Stimulated activated CD8-positive, alpha-beta memory T cell treated with anti-CD3 and anti-CD28 coated beads, Interleukin-4, amount 100 ng/mL, for 48 hours (primary cell): ENCODE measurements at regions not wholly inside any gene's neighbourhood (a gene's known extent, or its start where the extent isn't known, plus 50 kb on each side); places are given as distances from the start of the nearest gene placed in this dataset.
"Not testable (repeated sequence)": the region's sequence is repeated elsewhere in the genome, so short reads cannot be mapped to it uniquely, and the experiment has no call there.

Experiments
- DNase-seq: peaks from one replicate; pipeline ENCODE4 v3.0.0-alpha.2; 2020

- no peak for DNase-seq
These were observed 156.8 kb downstream of the INHBB start for GRCh38 chr2:120502761-120503160.

DNA sequence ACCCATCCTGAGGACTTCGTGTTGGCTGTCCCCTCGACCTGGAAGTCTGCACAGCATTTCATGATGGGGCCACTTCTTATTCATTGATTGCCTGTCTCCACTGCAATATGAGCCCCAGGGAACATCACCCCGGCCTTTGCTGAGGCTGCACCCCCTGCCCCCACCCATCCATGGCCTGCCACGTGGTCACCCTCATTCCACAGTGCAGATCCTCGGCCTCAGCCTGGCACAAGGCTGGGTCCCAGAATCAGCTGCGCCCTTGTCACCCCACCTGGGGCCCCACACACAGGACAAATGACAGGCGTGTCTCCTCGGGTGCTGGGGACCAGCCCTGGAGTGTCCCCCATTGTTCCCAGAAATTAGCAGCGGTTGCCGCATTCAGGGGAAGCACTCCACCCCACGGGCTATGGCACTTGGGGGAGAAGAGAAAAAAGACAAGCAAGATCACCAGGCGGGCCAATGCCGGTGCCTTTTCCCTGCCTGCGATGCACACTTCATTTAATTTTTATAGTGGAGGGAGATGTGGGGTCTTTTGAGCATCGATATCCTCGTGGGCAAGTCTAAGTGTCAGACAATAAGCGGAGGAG, 157.4 kb downstream of the INHBB start:
- DNase-seq = no peak

GRCh38 chr2:120503793-120504571, 158.0 kb downstream of the INHBB start:
- DNase-seq = no peak

DNA sequence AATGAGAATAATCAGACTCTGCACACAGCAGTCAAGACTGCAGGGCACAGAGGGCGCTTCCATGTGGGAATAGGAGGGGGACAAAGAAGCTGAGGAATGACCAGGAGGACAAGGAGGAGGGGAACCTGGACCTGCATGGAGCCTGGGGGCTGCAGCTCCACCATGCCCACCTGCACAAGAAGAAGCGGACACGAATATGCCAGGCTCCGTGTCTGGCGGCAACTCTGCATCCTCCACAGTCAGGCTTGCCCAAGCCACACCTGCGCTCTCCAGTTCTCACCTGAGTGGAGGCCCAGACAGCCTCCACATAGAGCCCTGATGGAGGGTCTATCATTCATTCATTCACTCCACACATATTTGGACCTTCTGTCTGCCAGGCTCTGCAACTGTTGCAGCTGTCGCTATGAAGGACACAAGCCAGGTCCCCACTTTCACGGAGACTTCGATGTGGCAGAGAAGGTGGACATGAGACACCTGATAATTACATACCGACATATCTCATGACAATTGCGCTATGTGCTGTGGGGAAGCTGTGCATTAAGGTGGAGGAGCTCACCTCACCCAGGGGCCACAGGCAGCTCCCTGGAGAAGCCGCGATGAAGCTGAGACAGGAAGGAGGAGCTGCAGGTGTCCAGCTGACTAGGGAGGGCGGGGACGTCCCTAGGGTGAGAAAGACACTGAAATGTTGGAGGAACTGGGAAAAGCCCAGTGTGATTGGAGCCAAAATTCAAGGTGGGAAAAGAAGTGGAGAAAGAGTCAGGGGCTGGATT, 159.2 kb downstream of the INHBB start:
- DNase-seq = no peak

- DNase-seq = no peak
These were observed 162.7 kb downstream of the INHBB start for GRCh38 chr2:120508567-120509041.

DNA sequence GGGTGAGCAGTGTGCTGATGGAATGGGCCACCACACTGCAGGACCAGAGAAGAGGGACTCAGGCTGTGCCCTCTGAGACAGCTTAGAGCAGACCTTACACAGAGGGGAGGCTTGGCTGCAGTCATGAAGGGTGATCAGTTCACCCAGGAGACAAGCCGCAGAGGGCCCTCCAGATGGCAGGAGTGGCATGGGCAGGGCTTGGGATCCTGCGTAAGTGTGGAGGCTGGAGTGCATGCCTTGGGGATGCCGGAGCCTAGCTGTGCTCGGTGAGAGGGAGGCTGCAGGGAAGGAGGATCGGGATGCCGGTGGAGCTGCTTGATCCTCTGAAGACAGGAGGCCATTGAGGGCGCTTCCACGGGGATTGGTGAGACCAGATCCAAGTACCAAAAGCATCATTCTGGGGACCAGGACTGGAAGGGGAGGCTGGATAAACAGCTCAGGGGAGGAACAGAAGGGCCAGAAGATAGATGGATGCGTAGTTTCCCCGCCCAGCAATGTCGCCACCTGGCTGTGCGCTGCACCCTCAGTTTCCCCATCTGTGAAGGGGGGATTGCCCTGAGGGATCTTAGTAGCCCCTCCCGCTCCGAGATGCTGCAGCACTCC, 163.4 kb downstream of the INHBB start:
- DNase-seq = no peak

DNA sequence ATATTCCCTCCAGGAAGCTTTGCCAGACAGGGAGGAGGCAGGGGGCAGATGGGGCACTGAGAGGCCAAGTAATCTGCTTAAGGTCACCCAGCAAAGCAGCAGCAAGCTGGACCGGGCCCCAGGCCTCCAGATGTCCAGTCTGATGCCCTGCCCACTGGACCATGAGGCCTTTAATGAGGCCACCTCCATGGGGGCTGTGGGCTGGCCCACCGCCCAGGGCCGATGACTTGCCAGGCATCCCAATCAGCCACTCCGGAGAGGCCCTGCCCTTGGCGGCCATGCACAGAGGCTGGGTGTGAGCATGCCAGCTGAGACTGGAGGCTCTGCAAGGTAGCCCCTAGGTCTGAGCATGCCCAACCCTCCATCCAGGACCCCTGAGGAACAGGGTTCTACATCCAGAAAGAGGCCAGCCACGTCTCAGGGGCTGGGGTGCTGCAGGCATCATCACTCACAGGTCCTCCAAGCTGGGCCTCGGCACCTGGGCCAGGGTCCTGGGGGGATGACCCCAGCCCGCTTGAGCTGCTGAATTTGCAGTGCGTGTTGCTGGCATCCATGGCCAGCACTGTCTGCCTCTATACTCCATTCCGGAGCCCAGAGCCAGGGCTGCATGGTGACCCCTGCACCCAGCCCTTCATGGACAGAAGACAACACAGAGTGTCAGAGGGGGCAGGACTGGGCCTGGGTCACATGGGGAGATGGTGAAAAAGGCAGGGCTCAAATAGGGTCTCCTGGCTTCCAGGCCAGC, 164.2 kb downstream of the INHBB start:
- DNase-seq = no peak

DNA sequence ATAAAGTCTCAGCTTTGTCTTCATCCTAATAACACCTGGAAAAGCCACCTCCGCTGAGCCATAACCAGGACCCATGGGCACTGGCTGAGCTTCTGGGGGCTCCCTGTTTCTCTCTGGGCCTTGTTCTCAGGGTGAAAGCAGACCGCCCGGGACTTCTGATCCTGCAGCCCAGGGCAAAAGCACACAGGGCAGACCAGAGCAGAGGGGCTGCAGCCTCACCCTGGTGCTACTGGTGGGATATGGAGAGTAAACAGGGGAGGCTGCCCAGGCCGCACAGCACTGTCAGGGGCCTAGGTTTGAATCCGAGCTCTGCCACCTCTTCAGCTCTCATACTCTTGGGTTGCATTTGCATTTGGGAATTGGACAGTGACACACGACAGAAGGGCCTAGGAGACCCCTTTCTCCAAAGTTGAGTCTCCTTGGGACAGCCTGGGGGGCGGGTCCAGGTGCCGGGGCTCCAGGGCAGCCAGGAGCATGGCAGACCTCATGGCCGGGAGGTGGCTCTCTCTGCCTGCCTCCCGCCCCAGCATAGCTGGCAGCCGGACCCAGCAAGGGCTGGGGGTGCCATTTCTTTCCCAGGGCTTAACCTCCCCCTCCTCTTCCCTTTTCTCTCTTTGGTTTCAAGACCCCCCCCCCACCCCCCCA, 164.9 kb downstream of the INHBB start:
- DNase-seq = no peak

DNA sequence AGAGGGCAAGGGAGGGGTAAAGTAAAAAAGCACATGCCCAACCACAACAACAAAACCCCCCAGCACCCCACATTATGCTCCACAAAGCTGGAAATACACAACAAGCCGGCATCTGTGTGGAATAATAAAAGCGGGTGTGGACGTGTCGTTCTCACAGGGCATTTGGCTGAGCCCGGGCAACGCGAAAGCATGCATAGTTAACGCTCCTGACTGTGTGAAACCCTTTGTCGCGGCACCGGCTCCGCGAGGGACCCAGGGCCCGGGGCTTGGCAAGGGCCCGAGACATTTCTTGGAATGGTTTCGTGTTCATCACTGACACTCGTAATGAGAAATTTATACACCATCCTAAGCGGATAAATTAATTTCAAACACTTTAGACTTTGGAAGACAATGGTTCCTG, 165.6 kb downstream of the INHBB start:
- DNase-seq = no peak

DNA sequence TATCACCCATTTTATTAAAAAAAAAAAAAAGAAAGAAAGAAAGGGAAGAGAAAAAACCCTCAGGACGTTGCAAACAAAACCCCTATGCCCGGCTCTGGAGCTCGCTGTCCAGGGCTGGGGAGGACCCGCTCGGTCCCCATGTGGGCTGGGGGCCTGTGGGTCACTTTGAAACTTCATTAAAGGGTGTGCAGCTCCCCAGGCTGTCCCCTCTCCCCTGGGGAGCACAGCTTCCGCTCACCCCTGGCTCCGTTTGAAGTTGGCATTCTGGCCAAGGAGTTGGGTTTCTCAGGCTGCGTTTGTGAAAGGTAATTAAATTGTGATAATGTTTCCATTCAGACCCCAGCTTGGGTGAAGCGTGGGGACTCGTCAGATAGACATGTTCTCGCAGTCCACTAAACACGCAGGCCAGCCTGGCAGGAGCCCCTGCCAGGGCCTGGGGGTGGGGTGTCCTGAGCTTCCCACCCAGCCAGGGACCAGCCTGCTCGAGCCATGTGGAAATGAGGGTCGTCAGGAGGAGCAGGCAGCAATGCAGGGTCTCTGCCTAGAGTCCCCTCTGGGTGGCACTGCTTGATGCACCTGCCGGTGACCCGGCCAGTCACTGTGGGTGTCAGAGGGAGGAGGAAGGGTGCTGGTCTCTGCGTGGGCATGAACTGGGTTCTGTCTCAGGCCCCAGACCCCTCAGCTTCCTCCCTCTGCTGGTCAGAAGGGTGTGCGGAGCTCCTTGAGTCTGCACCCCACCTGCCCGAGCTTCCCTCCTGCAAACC, 166.2 kb downstream of the INHBB start:
- DNase-seq = no peak

- DNase-seq = no peak
These were observed 167.9 kb downstream of the INHBB start for GRCh38 chr2:120513776-120514357.

DNA sequence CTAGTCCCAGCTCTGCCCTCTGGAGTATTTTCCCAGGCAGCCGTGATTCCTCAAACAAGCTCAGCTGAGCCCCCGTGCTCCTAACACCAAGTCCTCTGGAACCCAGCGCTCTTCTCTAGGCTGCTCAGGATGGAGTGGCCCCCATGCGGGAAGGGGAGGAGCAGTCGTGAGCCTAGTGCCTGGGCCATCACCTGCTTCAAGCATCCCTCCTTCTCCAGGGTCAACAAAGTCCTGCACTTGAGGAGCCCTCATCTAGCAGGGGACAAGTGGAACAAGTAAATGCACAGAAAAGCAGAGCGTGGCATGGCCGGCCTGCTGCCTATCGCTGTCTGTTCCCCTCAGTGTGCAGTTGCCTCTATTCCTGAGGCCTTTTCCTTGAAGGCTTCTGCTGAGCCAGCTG, 168.6 kb downstream of the INHBB start:
- no peak for DNase-seq

- DNase-seq = not testable (repeated sequence)
These were observed 169.3 kb downstream of the INHBB start for GRCh38 chr2:120515066-120515758.

GRCh38 chr2:120515759-120516678, 170.1 kb downstream of the INHBB start:
- DNase-seq = no peak

DNA sequence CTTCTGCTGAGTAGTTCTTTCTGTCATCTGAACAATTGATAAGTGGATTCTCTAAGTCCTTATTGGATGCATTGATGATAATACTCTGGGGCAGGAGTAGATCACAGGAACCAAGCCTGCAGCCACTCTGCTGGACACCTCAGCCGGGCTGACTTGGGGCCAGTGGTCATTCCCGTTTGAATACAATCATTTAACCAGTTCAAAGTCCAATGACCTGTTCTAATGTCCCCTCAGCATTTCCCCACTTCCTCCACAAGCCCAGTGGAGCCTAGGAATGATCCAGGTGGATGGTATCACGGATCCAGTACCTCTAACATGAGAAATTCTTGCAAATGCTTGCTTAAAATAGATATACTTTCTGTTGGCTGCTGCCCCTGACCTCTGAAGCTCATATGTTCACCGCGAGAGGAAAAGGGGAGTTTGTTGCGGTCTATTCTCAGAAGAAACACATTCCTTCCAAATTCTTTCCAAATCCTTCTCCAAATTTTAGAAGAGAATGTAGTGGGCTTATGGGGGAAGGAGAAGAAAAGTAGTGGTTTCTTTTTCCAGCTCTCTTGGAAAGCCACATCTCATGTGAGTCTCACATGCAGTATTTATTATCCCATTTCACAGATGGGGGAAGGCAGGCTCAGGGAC, 170.9 kb downstream of the INHBB start:
- no peak for DNase-seq

- DNase-seq = no peak
These were observed 172.0 kb downstream of the INHBB start for GRCh38 chr2:120517751-120518469.

DNA sequence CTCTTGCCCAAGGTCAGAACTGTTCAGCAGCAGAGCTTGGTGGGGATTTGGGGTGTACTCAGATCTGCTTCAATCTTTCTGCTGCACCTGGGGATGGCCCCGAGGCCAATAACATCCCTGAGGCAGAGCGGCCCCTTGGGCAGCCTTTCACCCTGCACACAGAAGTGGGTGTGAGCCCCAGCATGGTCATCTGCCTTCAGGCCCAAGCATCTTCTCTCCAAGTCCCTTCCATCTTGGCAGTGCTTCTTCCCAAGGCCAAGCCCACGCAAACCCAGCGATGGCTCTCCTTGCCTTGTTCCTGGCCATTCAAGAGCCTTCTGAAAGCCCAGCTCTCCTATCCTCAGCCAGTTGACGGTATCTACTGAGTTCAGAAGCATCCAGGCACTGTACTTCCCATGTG, 172.9 kb downstream of the INHBB start:
- DNase-seq = no peak

DNA sequence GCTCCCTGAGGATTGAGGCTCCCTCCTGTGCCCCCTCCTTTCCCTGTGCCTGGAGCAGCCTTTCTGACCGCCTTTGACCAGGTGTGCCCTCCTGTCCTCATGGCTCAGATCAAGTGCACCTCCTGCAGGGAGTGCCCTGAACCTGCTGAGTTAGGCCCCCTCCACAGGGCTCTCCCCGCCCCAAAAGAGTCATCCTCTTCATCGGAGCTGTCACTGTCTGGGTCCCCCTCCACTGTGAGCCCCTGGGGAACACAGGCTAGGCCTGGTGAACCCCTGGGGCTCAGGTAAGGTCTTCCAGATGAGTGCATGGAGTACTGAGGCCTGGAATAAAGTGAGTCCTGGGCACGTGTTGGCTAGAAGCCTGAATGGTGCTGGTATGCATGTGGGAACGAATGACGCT, 173.5 kb downstream of the INHBB start:
- DNase-seq = no peak
